Forelimb muscle (tissue), 1 donor: ENCODE measurements at regions not wholly inside any gene's neighbourhood (a gene's known extent, or its start where the extent isn't known, plus 50 kb on each side); places are given as distances from the start of the nearest gene placed in this dataset.
"Not testable (repeated sequence)": the region's sequence is repeated elsewhere in the genome, so short reads cannot be mapped to it uniquely, and the experiment has no call there.

Experiments used
- DNase-seq: peaks from one replicate; pipeline ENCODE4 v3.0.0-alpha.2; 2013; ENCODE audit warnings: low read depth

DNA sequence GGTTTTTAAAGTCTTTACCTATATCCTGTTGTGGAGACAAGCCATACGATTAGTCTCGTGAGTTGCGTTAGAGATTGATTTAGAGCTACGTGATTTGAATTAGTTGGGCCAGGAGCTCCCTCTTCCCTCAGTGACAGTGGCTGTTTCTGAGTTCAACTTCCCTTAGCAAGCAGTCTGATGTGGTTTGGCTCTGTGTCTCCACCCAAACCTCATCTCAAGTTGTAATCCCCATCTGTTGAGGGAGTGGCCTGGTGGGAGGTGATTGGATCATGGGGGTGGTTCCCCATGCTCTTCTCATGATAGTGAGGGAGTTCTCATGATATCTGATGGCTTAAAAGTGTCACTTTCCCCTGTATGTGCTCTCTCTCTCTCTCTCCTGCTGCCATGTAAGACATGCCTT is 192.9 kb upstream of the PTGFR start:
- no peak for DNase-seq

DNA sequence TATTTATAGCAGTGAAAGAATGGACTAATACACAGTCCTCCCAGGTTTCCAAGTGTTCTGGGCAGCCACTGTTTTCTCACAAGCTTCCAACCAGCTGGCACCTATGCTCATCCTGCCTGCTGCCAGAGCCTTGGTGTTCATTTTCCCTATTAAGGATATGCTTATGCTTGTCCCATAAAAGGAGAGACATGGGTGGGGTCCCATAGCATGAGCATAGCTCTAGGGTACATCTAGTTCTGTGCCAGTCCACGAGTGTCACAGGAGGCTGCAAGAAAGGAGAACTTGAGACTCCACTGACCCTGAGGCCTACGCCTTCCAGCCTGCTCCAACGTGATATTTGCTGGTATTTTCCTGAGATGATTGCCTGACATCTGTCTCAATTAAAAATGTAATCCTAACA is 192.4 kb upstream of the PTGFR start:
- no peak for DNase-seq

DNA sequence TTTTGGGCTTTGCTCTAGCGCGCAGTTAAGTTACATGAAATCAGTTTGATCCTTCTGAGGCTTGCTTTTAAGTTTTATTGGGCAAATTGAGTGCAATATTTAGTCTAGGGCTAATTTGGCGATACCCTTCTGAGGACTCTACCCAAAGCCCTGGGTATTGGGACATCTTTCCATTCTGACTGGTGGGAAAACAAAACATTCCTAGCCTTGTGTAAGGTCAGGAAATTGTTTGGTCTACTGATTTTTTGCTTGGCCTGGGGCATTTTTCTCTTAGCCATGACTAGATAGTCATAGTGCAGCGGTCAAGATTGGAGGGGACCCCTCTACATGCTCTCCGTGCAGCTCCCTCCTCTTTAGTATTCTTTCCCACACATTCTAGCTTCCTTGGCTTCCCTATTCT is 189.6 kb upstream of the PTGFR start:
- no peak for DNase-seq

DNA sequence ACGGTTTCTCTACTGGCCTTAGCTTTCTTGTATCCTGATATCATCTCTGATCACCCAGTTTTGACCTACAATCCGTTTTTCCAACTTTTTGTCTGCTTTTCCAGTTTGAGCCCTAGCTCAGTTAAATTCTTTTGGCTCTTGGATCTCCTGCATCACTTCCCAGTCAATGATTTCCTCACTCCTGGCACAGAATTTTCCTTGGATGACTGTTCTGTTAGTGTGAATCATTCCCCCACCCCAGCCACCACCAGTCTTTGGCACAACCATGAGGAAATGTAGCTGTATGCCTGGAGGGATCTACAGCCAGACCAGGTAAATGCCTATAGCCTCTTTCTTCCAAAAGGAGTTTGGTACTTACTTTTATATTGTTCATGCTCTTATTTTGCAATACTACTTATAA is 187.2 kb upstream of the PTGFR start:
- DNase-seq = no peak

DNA sequence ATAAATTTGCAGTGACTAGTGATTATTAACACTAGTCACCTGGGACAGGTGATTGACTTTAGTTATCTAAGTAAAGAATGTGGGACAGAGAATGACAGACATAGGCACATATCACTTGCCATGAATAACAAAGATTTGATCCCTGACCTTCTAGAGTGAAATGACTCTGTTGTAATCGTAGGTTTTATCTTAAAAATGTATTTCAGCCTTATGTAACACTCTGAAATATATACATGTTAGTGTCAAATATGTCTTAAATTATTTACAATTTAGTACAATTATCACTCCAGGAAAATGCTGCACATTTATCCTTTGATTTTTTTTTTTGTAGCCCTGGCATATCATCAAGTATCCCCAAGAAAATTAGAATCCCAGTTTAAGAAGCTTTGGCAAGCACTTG is 186.4 kb upstream of the PTGFR start:
- DNase-seq = no peak

DNA sequence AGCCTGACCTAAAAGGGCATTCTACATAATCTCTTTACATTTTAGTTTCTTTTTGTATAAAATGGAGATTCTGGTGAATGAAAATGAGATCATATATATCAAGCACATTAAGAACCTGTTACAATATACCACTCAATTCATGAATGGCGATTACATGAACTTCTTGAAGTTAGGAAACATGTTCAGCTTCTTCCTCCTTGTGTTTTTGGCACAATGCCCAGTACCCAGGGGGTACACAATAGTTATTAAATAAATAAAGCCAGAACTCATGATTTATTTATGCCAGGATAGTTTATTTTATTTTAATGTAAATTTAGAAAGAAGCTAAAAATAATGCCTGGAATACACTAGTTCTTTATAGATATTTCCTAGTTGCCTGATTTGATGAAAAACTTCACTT is 186.0 kb upstream of the PTGFR start:
- DNase-seq = no peak

DNA sequence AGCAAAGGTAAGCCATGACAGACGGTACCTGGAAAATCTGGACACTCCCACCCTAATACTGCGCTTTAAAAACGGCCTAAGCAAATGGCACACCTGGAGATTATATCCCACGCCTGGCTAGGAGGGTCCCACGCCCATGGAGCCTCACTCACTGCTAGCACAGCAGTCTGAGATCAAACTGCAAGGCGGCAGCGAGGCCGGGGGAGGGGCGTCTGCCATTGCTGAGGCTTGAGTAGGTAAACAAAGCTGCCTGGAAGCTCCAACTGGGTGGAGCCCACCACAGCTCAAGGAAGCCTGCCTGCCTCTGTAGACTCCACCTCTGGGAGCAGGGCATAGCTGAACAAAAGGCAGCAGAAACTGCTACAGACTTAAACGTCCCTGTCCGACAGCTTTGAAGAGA is 180.5 kb upstream of the PTGFR start:
- DNase-seq = not testable (repeated sequence)

DNA sequence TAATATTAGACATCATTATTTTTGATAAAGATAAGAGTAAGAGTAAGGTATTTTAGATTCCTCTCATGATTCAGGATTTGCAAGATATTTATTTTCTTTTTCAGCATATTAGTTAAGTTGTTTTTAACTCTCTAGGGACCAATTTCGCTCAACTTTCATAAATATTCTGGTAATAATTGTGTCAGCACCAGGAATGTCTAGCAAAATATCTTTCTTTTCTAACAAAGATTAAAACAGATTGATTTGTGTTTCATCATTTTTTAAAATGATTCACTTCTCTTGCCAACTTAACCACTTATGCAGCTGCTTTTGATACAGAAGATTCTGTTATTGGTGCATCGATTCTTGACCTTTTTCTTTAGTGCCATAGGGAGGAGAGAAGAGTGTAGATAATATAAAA is 172.8 kb upstream of the PTGFR start:
- DNase-seq = no peak

DNA sequence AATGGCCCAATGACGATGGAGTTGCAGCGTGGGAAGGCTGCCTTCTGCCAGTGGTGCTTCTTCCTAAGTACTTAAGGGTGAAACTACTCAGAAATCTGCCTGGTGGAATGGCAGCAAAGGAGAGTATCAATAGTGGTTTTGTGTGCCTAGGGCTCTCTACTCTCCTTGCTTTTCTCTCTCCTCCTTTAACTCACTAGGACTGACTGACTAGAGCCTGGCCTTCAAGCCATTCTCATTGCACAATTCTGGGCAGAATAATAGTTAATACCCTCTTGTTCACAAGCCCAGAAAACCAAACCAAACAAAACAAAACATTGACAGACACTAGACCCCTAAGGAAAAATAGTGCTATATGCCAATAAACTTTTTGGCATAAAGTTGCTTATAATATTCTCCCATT is 171.2 kb upstream of the PTGFR start:
- no peak for DNase-seq

DNA sequence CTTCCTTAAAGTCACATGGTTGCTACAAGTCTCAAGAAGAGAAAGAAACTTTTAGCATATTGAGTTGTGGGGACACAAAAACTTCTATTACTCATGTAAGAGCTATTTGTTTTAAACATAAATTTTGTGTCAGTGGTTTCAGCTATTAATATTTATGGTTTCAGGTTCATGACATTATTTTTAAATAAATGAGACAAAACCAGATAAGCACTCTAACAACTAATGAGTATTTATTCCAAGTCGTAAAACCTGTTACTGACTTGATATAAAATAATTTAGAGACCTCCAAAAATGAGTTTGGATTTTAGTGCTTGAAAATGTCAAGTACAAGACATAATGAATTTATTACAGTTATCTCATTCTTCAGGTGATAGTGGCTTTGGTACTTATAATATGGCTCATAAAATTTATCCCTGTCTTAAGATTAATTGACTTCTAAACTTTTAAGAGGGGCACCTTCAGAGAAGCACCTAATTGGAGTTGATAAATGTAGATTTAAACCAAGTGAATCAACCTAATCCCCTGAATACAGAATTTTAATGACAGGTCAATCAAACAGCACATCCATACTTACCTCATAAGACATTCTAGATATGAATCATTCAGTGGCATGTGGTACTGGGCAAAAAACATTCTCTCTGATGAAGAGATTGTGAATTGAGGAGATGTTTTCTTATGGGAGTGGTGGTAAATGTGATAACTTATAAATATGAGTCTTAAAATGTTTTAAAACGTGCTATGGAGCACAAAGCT is 167.7 kb upstream of the PTGFR start:
- DNase-seq = no peak

DNA sequence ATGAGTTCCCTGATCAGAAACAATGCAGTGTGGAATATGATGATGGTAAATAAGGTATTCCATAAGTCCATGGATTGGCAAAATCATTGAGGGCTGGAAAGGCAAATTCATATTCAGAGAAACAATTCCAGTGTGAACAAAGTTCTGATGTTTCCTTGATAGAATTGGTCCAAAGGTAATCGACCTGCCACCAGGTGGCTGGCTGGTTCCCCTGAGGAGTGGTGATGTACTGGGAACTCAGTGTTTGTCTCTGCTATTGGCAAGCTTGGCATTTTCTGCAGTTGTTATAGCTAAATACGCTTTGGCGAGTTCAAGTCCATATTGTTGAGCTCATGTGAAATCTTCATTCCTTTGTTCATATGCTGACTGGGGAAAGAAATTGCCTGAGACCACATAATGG is 165.5 kb upstream of the PTGFR start:
- DNase-seq = no peak

DNA sequence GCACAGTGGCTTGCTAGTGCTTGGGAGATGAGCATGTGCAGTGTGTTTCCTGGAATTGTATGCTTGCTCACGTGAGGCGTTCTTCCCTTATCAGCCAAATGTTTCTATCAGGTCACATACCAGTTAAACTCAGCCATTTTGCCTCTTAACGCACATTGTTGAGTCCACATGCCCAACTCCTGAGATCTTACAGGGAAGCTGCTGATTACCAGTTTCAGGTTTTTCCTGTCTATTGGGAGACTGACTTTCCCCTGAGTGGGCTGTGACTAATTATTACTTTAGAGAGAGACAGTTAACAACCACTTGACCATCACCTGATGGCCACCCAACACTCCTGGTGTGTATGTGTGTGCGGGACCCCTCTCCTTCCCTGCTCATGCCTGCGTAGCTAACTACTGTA is 161.3 kb upstream of the PTGFR start:
- DNase-seq = no peak

DNA sequence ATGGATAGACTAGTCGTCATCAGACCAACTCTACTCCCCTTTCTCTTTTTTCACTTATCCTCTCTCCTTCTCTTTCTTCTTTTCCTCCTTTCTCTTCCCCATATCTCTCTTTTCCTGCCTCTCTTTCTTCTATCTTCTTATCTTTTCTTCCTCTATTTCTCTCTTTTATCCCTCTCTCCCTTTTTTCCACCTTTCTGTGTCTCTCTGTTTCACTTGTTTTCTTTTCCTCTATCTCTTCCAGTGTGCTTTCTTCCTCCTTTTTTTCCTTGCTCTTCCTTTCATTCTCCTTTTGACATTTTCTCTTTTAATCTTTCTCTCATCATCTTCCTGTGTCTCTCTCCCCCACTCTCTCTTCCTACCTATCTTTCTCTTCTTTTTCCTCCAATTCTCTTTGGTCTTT is 159.0 kb upstream of the PTGFR start:
- DNase-seq = no peak

DNA sequence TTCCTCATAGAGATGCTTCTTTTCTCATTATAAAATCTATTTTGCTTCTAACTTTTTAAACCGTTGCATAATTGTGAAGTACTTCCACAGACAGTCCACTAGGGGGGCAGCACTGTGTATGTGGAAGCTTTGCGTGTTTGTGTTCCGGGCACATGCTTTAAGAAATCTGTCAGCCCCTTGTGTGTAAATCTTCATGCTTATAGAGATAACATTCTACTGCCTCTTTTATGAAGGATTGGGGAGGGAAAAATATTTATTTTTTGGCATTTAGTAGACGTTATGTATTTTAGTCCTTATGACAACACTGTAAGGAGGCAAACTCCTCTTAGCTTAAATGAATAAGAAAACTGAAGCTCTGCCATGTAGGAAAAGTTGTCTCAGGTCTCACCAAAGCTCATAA is 157.3 kb upstream of the PTGFR start:
- no peak for DNase-seq

DNA sequence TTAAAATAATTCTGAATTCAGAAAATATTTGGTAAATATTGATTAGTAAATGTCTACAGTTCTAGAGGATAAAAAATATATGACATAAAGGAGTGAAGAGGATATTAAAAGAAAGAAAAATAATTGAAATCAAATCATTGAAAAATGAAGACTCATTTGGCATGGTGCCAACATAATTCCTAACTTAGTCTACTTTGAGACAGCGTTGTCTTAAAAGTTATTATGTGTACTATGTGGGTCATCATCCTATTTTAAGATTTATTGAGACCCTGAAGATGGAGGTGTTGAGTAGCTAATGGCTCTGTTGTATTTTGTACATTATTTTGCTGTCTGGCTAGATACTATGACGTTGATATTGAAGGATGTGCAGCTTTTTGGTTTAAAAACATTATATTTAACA is 156.7 kb upstream of the PTGFR start:
- DNase-seq = no peak

DNA sequence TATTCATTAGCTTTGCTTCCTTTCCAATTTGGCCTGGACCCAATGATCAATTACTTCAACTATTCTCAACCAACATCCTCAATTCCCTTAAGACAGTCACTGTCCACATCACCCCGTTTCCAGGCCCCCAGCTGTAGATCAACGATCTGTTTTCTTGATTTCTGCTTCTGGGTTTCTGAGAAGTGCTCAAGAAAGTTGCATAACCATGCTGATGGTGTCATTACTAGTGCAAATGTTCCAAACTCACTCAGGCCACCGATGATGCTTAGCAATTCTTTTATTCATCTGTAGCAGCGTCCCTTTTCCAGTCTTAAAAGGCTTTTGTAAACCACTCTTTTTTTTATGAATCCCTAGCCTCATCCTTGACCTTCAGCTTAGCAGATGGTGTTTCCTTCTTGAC is 155.8 kb upstream of the PTGFR start:
- DNase-seq = no peak

DNA sequence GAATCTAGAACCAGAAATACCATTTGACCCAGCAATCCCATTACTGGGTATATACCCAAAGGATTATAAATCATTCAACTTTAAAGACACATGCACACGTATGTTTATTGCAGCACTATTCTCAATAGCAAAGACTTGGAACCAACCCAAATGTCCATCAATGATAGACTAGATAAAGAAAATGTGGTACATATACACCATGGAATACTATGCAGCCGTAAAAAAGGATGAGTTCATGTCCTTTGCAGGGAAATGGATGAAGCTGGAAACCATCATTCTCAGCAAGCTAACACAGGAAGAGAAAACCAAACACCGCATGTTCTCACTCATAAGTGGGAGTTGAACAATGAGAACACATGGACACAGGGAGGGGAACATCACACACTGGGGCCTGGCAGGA is 154.0 kb upstream of the PTGFR start:
- not testable (repeated sequence) for DNase-seq

DNA sequence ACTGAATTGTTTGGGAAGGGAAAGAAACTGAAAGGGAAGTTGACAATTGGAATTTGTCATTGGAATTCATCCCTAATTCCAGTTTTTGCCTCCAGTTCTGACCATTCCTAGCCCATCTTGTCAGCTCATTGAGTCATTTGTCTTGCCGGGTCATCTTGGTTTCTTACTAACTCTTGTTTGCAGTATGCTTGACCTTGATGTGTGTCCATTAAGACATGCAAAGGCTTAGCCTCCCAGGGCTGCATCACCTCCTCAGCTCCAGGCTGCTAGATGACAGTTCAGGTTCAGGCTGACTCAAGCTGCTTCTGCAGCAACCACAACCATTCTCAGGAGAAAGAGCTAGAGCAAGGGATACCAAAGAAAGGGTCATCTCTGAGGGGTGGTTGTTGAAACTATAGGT is 151.3 kb upstream of the PTGFR start:
- DNase-seq = no peak

DNA sequence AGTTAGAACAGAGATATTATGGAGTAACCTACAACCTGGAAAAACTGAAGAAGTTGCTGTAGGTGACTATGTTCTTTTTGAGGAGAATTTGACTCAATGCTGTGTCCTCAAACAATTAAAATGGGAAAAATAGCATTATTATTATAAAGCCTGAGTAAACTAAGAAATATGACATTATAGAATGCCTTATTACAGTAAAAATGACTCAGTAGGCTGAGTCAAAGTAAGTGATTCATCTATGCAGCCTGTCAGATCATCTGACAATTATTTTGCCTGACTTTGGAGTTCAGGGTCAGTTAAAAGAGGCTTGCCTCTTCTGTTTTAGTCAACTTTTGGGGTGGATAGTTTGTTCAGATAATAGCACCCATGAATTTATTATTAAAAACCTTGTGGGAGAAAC is 150.8 kb upstream of the PTGFR start:
- DNase-seq = no peak

DNA sequence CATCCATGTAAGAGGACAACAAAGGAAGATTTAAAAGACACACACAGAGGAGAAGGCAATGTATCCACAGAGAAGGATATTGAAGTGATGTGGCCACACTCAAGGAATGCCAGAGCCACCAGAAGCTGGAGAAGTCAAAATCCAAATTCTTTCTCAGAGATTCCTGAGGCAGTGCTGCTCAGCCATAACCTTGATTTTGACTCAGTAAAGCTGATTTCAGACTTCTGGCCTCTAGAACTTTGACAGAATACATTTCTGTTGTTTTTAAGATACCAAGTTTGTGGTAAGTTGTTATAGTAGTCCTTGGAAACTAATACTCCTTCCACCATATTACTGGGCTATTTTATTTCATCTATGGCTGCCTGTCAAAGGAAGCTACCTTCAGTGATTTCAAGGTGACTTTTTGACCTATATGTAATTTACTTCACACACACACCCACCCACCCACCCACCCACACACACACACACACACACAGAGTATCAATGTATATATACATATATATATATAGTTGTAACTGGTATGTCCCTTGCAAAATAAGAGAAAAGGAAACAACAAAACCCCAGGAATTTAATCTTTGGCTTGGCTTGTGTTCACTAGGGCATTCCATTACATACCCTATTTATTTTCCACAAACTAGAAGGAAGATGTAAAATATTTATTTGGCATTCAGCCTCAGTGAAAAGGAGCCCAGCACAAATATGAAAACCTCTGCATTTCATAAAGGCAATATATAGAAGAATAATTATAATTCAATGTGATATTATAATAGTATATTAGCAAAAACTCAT is 142.1 kb upstream of the PTGFR start:
- no peak for DNase-seq

DNA sequence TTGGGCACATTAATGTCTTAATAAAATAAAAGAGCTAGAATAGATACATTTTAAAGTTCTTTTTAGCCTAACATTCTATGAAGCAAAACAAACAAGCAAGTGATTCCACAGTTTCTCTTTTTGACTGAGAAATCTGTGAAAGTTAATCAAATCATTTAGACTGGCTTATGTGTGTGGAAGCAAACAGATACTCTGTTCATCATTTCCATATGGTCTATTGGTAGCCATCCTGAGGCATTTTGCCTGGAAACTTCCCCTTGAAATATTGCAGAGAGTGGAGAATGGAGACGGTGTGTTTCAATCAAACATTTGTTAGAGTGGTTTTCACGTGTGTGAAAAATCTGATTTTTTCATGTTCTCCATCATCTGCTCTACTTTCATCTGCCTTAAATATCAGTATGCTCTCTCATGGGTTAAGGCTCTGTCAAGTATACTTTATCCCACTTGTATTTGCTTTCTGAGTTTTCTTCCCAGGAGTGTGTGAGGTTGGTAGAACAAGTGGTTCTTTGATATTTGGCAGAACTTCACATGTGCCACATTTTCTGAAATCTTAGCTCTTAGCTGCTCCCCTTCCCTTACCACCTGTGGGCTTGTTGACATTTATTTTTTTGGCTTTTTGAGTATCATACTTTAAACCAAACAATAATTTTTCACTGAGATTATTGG is 139.1 kb upstream of the PTGFR start:
- DNase-seq = no peak

DNA sequence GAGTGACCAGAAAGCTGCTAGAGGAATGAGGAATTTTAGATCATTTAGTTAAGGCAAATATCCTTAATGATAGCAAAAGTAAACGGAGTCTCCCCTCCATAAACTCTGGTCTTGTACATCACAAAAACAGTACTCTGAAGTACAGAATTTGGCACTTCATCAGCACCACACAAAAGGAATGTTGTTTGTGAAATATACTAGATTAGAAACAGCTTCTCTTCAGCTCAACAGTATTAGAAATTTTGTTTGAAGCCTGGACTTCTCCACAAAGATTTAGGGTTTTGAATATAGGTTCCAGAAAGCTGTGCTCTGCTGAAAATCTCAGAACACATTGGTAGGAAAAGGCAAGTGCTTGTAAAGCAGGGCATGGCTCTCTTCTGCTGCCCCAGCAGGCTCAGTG is 135.1 kb upstream of the PTGFR start:
- no peak for DNase-seq

DNA sequence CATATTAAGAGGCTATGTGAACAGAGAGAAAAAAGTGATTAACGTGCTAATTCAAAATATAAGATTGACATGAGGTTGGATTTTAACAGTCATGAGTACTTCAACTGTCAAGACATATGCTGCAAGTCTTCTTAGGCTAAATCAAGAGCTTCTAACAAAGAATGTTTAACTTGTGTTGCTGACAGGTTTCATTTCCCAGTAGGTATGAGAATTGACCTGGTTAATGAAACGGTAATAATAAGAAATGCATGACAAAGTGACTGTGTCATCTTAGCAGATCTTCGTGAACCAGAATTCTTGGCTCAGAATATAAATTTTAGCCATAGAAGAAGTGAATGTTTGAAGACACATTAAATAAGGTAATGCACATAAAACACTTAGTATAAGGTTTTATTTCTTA is 132.6 kb upstream of the PTGFR start:
- DNase-seq = no peak
